GM21529 (cell line): ENCODE measurements at regions not wholly inside any gene's neighbourhood (a gene's known extent, or its start where the extent isn't known, plus 50 kb on each side); places are given as distances from the start of the nearest gene placed in this dataset.
"Not testable (repeated sequence)": the region's sequence is repeated elsewhere in the genome, so short reads cannot be mapped to it uniquely, and the experiment has no call there.

ENCODE experiments used
- ATAC-seq: cut with Tn5 transposase; IDR thresholded peaks from one replicate; pipeline ENCODE4 v1.9.1; 2021; ENCODE audit not compliant: unreplicated experiment

DNA sequence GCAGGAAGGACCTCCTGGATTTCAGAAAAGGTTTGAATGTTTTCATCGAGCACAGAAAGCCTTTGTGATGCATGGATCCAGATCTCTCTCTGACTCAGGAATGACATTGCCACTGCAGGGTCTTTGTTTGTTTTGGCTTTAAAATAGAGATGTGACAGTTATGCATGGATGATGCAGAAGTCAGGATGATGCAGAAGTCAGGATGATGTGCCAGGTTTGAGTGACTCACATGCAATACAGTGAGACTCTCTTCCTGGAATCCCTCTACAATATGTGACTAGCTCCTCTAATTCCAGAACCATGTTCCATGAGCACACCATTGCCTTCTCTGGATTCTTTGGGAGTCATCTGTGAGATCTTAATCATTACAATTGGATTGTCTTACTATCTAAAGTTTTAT is 177.9 kb upstream of the RAB6C start:
- ATAC-seq, result no peak

DNA sequence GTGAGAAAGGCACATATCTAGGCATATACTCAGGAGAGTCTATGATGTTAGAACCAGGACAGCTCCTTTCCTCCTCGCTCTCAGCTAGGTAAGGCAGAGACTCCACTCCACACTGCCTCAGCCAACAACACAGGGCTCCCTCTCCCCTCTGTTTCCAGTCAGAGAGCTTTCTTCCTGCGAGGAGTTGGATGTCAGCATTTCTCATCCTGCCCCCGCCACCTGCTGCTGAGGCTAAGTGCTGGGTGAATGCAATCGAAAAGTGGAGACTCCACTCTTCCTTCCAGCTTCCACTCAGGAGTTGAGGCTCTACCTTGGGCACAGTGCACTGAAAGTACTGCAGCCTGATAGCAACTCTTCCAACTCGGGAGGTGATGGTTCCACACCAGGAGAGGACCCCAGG is 177.2 kb upstream of the RAB6C start:
- ATAC-seq, result no peak

DNA sequence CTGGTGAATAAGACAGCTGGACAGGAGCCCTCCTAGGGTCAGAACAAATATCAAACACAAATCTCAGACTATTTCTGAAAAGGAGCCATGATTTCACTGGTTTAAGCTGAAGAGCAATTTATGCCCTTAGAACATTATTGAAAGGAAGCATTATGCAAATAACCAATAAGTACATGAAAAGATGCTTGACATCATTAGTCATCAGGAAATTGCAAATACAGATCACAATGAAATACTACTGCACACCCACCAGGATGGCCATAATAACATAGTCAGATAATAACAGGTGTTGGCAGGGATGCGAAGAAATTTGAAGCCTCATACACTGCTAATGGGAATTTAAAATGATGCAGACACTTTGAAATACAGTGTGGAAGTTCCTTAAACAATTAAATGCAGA is 176.4 kb upstream of the RAB6C start:
- no peak for ATAC-seq

DNA sequence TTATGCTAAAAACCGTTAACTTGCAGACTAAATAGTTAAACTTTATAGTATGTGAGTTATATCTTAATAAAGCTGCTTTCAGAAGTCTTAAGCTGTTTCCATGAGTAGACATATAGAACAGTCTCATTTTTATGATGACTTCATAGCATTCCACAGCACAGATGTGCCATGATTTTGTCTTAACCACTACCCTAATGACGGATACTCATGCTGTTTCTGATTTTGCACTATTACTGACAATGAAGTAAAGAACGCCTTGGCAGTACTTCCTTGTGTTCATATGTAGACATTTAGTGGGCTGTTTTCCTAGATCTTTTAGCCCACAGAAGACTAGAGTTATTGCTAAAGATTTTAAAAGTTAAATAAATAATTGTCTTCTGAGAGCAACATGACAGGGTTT is 175.6 kb upstream of the RAB6C start:
- no peak for ATAC-seq

DNA sequence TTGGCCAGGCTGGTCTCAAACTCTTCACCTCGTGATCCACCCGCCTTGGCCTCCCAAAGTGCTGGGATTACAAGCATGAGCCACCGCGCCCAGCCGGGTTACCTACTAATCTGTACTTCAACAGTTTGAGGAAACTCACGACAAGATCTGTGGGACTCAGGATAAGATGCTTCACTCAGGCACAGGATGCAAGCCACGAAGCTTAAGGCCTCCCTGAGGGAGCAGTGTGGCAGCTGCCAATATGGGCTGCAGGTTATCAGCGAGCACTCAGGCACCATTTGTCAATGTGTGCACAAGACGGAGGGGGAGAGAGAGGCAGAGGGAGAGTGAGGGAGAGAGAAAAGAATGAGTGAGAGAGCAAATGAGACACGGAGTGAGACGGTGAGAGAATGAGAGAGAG is 173.6 kb upstream of the RAB6C start:
- ATAC-seq, result no peak

DNA sequence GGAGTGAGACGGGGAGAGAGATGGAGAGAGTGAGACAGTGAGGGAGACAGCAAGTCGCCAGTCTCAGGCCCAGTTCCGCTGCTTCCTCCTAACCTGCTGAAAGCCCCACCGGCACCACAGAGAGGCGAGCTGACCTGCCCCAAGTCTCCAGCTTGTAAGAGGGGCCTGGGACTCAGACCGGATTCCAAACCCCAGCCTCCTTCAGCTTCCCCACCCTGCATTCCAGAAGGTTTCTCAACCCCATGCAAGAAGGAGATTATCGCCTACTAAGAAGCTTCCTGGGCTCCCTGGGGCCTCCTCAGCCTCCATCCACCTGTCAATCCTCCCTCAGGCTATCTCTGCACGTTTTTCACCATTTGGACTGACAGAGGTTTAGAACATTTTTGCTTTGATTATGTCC is 173.1 kb upstream of the RAB6C start:
- ATAC-seq, result no peak

DNA sequence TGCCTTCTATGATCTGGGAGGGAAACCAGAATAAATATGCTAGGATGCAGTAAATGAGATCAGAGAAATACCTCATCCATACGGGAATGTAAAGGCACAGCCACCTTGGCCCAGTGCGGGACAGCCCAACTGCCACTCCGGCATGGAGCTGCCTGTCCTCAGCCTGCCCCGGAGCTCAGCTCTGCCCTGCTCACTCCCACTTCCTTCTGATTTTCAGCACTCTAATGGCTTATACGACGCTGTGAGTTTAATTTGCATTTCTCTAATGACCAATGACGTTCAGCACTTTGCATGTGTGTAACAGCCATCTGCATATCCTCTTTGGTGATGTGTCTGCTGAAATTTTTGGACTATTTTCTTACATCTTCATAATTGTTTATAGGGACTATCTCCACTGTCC is 172.5 kb upstream of the RAB6C start:
- no peak for ATAC-seq

DNA sequence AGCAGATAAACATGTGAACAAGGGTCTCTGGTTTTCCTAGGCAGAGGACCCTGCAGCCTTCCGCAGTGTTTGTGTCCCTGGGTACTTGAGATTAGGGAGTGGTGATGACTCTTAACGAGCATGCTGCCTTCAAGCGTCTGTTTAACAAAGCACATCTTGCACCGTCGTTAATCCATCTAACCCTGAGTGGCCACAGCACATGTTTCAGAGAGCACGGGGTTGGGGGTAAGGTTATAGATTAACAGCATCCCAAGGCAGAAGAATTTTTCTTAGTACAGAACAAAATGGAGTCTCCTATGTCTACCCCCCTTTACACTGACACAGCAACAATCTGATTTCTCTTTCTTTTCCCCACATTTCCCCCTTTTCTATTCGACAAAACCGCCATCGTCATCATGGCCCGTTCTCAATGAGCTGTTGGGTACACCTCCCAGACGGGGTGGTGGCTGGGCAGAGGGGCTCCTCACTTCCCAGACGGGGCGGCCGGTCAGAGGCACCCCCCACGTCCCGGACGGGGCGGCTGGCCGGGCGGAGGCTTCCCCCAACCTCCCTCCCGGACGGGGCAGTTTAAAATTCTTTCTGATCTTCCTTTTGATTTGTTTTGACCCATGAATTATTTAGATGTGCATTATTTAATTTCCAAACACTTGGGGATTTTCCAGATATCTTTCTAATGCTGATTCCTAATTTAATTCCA is 171.7 kb upstream of the RAB6C start:
- not testable (repeated sequence) for ATAC-seq

DNA sequence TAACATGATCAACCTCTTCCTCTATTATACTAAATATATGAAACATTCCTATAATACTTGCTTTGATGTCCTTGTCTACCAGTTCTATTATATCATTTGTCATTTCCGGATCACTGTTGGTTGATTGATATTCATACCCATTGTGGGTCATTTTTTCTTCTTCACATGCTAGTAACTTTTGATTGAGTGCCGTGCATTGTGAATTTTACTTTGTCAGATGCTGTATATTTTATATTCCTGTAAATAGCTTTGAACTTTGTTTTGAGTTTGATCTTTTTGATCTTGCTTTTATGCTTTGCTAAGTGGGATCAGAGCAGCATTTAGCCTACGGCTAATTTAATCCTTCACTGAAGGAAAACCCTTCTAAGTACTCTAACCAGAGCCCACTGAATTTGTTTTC is 168.9 kb upstream of the RAB6C start:
- ATAC-seq, result no peak

DNA sequence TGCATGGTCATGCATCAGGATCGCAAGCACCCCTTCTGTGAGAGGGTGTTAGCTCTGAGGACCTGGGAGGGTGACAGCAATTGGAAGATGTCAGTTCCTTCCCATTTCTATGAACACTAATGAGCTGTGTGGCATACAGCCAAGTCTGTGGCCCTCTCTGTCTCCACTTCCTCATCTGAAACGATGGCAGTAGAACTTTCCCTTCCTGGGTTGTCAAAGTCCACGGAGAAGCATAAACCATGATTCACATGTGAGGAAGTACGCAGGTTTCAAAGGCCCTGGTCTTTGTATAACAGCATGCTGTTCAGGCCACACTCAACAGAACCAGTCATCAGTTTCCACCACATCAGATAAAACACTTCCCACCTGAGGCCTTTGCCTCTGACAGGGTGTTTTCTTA is 167.4 kb upstream of the RAB6C start:
- peak; percentile 88 for ATAC-seq

DNA sequence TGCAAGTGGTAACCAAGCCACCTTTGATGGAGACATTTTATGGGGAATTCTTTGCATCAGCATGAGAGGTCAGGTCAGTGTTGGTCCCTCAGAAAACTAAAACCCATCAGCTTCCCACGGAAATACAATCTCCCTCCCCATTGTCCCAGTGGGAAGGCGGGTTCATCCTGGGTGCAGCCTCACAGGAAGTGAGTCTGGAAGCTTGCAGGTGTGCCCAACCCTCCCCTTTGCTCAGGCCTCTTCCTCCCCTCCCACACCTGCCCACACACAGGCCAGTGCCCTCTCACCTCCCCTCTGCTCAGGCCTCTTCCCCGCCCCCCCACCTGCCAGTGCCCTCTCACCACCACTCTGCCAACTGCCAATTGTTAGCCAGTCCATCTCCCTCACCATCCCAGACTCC is 166.8 kb upstream of the RAB6C start:
- no peak for ATAC-seq

DNA sequence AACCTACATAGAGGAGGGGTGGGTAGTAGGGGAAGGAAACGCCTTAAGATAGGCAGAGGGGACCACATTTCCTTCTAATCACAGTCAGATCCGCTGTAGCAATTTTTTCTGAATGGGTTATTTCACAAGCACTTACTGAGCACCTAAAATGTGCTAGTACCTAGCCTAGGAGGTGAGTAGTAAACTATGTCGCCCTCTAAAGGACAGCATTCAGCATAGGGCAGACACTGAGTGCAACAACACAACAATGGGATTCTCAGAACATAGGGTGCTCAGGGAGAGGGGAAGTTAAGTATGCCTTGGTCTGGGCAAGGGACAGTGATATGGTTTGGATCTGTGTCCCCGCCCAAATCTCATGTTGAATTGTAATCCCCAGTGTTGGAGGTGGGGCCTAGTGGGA is 166.1 kb upstream of the RAB6C start:
- no peak for ATAC-seq

DNA sequence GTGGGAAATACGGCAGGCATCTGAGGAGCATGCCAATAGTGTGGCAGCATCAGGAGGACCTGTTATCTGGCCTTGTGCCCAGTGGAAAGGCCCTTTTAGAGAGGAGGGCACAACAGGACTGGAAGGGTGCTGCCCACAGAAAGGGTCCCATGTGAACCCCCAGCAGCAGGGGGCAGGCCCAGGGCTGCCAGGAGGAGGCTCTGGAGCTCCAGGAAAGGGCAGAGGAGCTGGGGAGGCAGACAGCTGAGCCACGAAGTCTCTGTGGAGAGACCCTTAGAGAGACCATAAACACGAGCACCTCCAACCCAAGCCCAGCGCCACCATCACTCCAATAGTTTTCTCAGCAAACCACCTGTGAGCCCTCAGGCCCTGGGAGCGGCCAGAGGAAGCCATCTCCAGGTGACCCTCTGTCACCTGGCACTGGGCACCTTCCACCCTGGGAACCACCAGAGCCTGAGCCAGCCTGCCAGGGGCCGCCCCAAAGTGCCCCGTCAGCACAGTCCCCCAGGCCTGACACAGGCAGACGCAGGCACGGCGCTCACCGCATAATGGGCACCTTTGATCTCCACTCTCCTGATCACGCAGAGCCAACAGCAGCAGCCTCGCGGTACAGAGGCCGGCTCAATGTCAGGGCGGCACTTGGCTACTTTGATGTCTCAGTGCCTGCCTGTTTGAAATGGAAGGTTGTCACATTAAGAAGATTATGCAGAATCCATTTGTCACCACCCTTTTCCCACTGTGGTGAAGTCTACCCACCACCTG is 162.5 kb upstream of the RAB6C start:
- ATAC-seq, result no peak

DNA sequence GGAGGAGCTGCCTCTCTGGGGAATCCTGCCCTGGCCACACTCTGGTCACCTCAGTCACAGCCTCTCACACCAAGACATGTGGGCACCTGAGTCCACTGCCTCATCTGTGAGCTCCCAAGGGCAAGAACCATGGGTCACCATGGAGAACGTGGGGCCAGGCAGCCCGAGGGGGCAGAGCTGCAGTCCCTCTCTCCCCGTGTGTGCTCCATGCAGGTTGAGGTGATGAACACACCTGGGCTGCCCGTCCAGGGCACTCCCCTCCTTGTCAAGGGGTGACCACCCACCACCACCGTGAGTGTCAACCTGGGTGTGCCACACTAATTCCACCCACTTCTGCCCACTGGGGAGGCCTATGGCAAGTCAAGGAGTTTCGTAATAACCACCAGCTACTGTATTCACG is 159.6 kb upstream of the RAB6C start:
- no peak for ATAC-seq

DNA sequence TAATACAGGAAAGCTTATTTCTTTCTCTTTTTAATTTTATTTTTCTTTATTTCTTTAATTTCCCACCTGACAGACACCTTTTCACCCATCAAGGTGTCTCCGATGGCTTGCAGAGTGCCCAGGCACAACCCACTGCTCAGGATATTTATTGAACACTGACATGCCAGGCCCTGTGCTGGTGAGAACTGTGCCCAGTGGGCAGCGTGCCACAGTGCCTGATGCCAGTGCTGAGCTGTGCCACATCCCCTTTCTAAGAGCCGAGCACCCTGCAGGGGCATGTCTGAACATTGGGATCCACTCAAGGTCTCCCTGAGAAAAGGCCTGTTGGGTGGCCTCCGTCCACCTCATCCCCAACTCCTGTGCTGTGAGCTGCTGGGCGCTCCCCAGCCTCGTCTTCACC is 158.6 kb upstream of the RAB6C start:
- no peak for ATAC-seq

DNA sequence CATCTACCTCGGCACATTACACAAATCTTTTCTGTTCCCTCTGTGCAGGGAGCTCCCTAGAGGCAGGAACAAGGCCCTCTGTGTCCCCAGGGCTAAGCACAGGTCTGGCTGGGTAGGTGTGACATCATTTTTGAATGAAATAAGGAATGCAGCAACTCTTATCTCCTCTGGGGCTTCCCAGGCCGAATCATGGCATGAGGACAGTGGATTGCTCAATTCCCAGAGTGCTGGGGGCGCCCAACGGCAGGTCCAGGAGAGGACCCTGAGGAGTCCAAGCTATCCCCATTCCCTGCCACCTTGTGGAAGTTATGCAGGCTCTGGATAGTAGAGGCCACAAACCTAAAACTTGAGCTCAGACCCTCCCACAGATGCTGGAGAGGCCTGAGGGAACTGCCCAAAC is 158.0 kb upstream of the RAB6C start:
- ATAC-seq, result no peak

DNA sequence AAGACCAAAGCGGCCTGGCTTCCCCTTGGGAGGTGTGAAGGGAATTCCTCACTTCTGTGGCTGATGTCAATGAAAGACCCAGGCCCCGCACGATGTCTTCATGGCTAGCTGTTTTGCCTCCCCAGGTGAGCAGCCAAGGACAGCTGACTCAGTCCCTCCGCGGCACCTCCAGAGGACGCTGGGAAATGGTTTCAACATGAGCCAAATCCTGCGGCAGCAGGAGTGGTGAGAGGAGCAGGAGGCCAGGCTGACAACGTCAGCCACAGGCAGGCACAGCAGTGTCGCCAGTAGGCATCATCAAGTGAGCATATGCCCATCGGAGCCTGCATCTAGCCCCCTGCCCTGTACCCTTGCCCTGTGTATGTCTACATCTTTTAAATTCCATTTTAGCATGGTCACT is 156.4 kb upstream of the RAB6C start:
- no peak for ATAC-seq

DNA sequence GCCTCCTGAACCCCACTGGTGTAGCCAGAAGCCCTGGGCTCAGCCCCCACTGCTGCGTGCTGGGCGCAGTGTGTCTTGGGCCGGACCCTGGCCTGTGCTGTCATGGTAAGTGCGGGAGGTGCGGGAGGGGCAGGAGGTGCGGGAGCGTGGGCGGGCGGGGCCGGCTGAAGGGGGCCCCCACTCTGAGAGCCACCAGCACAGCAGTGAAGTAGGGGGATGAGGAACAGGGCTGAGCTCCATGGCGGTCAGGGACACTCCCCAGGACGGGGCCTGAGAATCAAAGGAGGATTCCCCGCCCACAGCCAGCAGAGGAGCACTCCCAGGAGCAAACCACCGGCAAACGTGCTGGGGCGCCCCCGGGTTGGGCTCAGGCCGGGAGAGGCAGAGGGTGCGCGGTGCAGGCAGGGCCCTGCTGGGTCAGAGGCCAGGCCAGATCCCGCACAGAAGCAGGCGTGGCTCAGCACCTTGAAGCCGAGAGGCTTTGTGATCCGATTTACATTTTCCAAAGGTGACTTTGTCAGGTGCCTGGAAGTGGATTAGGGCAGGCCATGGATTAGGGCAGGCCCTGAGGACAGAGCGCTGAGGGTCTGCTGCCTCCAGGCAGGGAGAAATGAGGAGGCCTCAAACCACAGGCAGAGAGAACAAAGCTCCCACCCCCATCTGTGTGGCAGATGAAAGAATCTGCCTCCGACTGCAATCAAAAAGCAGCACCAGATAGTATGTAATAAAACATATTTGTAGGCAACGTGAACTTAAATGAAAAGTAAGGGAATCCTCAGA is 152.0 kb upstream of the RAB6C start:
- no peak for ATAC-seq

DNA sequence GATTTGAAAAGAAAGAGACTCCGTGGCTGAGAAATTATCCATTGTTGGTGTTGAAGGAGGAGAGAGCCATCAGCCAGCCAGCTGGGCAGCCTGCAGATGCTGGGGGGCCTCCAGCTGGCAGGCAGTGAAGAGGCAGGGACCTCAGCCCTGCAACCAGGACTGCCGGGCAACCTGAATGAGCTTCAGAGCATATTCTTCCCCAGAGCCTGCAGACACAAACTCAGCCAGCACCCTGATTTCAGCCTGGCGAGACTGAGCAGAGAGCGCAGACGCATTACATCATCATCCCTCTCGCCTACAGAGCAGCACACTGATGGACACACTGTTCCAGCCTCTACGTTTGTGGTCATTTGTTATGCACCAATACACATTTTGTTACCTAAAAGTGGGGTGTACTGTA is 150.7 kb upstream of the RAB6C start:
- no peak for ATAC-seq

DNA sequence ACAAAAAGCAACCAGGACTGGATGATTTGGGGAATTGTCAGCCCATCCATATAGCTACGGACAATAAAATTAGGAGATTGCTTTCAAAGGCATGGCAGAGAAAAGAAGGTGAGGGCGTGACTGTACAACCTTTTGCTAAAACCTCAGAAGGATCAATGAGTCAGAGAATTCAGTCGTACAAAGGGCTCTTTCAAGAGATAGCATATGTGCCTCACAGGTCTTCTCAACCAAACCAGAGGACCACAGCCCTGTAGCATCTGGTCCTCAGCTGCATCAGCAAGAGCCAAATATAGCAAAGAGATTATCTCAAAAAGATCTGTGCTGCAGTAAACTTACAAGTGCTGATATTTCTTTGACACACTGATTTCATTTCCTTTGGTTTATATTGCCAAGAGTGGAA is 149.9 kb upstream of the RAB6C start:
- ATAC-seq, result no peak

DNA sequence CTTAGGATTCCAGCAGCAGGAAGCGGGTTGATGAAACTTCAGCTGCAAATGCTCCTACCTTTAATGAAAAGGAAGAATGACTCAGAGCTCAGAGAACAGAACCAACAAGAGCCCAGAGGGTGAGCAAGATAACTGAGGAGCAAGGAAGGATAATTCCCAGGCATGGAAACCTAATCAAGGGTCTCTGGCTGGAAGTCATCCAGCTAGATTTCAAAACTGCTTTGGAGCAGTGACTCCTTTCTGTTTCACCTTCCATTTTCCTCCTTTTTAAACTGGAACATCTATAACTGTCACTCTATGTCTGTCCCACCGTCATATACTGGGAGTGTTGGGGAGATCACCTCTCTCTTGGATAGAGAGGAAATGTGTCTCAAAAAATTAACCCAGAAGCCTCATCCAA is 148.4 kb upstream of the RAB6C start:
- ATAC-seq, result no peak

DNA sequence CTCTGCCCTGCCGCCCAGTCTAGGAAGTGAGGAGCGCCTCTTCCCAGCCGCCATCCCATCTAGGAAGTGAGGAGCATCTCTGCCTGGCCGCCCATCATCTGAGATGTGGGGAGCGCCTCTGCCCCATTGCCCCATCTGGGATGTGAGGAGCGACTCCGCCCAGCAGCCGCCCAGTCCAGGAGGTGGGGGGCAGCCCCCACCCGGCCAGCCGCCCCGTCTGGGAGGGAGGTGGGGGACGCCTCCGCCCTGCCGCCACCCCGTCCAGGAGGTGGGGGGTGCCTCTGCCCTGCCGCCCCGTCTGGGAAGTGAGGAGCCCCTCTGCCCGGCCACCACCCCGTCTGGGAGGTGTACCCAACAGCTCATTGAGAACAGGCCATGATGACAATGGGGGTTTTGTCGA is 146.0 kb upstream of the RAB6C start:
- ATAC-seq, result not testable (repeated sequence)
